Neural crest cell (in vitro differentiated cells): ENCODE measurements at regions not wholly inside any gene's neighbourhood (a gene's known extent, or its start where the extent isn't known, plus 50 kb on each side); places are given as distances from the start of the nearest gene placed in this dataset.
A peak's percentile ranks its signal among the peaks of the same experiment; 100 is the strongest.

Experiments used
- DNase-seq: peaks from one replicate; pipeline ENCODE4 v3.0.0; 2021; ENCODE audit warnings: low read depth, mixed read lengths, low spot score
- H3K27ac Mint-ChIP-seq: one replicate; pipeline ENCODE4 v1.8.0; 2021; ENCODE audit warnings: mild to moderate bottlenecking, mixed read lengths; ENCODE audit not compliant: unreplicated experiment
- H3K27me3 Mint-ChIP-seq: 2 replicates; pipeline ENCODE4 v1.8.0; 2021; ENCODE audit warnings: low read depth, mild to moderate bottlenecking, mixed read lengths
- H3K36me3 Mint-ChIP-seq: 2 replicates; pipeline ENCODE4 v1.8.0; 2021; ENCODE audit warnings: low read depth, mild to moderate bottlenecking, mixed read lengths
- H3K4me1 Mint-ChIP-seq: 2 replicates; pipeline ENCODE4 v1.8.0; 2021; ENCODE audit warnings: mixed read lengths
- H3K4me3 Mint-ChIP-seq: one replicate; pipeline ENCODE4 v1.8.0; 2021; ENCODE audit warnings: mild to moderate bottlenecking, mixed read lengths
- H3K9me3 Mint-ChIP-seq: 2 replicates; pipeline ENCODE4 v1.8.0; 2021; ENCODE audit warnings: mixed read lengths
- CTCF ChIP-seq: fragments of 200-600 bp; sonication (generic); conservative IDR thresholded peaks from 2 replicates; pipeline ENCODE4 v1.5.0; 2021; ENCODE audit warnings: antibody characterized with exemption, mild to moderate bottlenecking

DNA sequence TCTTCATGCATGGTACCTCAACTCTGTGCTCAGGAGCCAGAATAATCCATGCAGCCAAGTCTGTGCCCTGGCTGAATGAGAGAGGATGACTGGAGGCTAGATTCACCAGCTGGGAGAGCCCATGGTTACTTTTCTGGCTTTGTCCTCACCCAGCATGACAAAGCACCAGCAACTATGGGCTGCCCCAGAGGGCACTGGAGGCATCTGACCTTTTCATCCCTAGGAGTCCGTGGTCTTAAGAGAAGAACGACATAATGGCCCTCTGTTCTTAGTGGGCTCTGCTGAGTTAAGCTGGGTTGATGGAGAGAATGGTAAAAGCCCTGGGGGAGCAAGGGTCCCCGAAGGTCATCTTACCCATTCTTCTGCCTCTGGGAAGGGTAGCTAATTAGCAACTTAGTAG lies 54.6 kb upstream of the TNP1 start:
- Mint-ChIP-seq H3K36me3 (no peaks in the 10 kb centered on the region), H3K4me1 (peaks cover 47% of the 10 kb centered on the region), H3K4me3 (peak overlapping the region; percentile 17), H3K27ac (peak overlapping the region; percentile 76), H3K27me3 (no peaks in the 10 kb centered on the region), H3K9me3 (peaks cover 8% of the 10 kb centered on the region)
- DNase-seq = peak; percentile 41
- no peak for TF ChIP-seq CTCF

DNA sequence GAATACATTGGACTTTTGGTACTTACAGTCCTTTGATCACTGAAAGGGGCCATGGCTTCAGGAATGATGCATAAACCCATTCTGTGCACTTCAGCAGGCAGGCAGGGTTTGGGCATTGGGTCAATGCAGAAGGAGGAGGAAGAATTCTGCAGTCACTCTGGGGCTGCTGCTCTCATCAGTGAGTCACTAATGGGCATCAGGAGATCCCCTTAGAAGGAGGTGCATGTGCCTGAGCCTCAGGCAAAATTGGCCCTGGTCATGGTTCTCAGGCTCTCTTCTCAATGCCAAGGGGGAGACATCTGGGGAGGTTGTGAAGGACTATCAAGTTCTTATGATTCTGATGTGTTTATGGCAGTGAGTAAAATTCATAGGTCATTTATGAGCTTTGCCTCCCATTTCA lies 52.0 kb upstream of the TNP1 start:
- Mint-ChIP-seq H3K36me3 (no peaks in the 10 kb centered on the region), H3K4me3 (no peak overlapping the region), H3K27me3 (no peaks in the 10 kb centered on the region), H3K9me3 (peaks cover 8% of the 10 kb centered on the region), H3K4me1 (peaks cover 56% of the 10 kb centered on the region), H3K27ac (no peak overlapping the region)
- TF ChIP-seq CTCF = no peak
- DNase-seq = no peak

DNA sequence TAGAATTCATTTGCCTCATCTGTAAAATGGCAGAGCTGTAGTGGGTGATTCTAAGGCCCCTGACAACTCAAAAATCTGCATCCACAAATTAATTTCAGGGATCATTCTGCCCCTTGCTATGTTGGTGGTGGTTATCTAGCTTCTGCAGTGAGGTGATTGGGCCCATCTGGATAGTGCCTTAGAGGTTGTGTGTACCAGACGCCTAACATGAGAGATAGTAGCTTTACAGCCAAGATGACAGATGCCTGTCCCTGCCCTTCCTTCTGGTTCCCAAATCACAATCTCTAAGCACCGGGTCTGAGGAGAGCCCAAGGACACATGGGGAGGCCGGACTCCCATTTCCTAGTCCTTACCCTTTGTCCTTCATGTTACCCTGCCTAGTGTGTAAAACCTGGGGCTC lies 51.1 kb upstream of the TNP1 start:
- DNase-seq = no peak
- peaks cover 54% of the 10 kb centered on the region for H3K4me1 Mint-ChIP-seq
- peak overlapping the region; percentile 52 for H3K27ac Mint-ChIP-seq
- H3K27me3 Mint-ChIP-seq = no peaks in the 10 kb centered on the region
- no peak overlapping the region for H3K4me3 Mint-ChIP-seq
- H3K9me3 Mint-ChIP-seq = peaks cover 8% of the 10 kb centered on the region
- no peaks in the 10 kb centered on the region for H3K36me3 Mint-ChIP-seq
- TF ChIP-seq CTCF = no peak

GRCh38 chr2:216909541-216910210 lies 49.8 kb upstream of the TNP1 start:
- Mint-ChIP-seq H3K4me1 (peaks cover 51% of the 10 kb centered on the region), H3K9me3 (peaks cover 8% of the 10 kb centered on the region), H3K27me3 (no peaks in the 10 kb centered on the region), H3K4me3 (no peak overlapping the region), H3K36me3 (no peaks in the 10 kb centered on the region), H3K27ac (no peak overlapping the region)
- no peak for DNase-seq
- TF ChIP-seq CTCF = no peak
